Hippocampal formation (tissue), 2 donors: ENCODE measurements at regions not wholly inside any gene's neighbourhood (a gene's known extent, or its start where the extent isn't known, plus 50 kb on each side); places are given as distances from the start of the nearest gene placed in this dataset.
"Not testable (repeated sequence)": the region's sequence is repeated elsewhere in the genome, so short reads cannot be mapped to it uniquely, and the experiment has no call there.

ENCODE experiments used
- DNase-seq, 2 donors: peaks; one replicate each; lab custom pipeline; 2025; lab: John Stamatoyannopoulos, UW

GRCh38 chr1:233473549-233474204 is 140.2 kb upstream of the KCNK1 start:
- no peak for DNase-seq

DNA sequence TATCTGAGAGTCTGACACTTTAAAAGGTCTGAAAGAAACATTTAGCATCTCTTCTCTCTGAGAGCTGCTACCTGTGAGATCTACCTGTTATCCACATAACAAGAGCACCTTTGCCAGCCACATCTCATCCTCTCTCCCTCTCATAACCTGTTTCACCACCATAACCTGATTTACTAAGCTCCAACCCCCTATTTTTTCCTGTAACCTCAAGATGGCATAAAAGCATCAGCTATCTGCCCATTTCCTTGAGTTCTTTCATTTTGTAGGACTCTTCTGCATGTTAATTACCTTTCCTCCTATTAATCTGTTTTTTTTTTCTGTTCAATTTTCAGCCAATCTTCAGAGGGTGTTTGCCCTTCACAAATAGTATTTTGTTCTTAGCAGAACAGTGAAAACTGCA is 136.5 kb upstream of the KCNK1 start:
- DNase-seq, result peak in 1 of 2 donors; percentile 12

DNA sequence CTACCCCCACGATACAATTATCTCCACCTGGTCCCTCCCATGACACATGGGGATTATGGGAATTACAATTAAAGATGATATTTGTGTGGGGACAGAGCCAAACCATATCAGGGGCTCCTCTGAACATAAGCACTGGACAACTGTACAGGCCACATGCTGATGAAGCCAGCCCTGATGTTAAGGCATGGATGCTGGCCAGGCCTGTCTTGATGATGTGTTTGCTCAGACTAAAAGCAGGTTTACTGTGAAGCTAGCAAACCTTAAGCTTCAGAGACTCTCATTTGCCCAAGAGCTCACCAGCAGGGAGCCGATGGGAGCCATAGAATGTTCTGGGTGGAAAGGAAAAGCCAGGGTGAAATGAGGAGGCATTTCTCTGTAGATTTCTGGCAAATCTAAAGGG is 135.3 kb upstream of the KCNK1 start:
- DNase-seq, result no peak

- DNase-seq, result no peak
Observed at GRCh38 chr1:233479110-233479890, 134.6 kb upstream of the KCNK1 start.

DNA sequence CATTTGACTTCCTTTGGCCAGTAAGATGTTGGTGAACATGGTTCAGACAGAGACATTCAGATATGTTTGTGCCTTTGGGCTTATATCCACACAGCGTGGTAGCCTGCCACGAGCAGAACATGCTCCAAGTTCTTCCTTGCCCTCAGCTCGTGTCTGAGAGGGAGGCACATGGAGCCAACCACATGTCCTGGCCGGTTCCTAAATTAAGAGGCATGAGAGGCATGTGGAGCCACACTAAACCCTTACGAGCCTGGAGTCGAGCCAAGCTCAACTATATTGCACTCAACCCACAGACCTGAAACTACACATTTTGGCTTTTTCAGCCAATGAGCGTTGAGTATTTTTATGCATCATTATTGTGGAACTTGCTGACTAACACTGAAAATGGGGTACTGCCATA is 133.7 kb upstream of the KCNK1 start:
- DNase-seq, result no peak

- no peak for DNase-seq
Observed at GRCh38 chr1:233482388-233482787, 131.5 kb upstream of the KCNK1 start.

GRCh38 chr1:233485385-233485784 is 128.5 kb upstream of the KCNK1 start:
- DNase-seq, result no peak

GRCh38 chr1:233485809-233486398 is 128.0 kb upstream of the KCNK1 start:
- DNase-seq, result no peak

DNA sequence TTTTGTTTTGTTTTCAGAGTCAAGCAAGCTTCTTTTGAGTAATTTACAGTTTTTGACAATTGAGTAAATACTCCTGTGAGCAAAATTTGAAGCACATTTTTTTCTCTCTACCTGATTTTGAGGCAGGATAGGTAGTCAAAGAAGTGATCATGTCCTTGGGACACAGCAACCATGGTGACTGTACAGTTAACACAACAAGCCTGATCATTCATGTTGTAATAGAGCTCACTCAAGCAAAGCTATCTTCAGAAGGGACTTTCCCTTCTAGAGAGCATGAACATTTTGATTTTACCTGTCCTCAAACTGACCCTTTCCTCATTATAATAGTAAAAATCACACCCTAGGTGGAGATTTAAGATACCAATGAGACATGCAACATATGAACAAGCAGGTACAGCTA is 126.5 kb upstream of the KCNK1 start:
- no peak for DNase-seq

GRCh38 chr1:233489411-233489810 is 124.5 kb upstream of the KCNK1 start:
- no peak for DNase-seq

DNA sequence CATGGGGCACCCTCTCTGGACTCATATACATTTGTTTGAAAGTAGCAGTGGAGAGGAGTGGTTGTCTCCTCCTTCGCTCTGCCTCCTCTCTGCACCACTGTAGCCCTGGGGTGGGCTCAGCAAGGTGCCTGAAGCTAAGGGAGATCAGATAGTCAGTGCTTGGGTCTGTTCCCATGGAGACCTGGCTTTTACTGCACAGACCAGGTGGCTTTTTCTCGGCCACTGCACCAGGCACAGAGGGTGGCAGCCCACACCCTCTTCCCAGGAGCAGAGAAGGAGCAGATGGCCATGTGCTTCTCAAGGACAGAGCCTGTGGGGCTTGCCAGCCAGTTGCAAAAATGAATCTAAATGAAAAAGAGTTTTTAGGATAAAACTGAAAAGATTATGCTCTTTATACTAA is 123.4 kb upstream of the KCNK1 start:
- no peak for DNase-seq

DNA sequence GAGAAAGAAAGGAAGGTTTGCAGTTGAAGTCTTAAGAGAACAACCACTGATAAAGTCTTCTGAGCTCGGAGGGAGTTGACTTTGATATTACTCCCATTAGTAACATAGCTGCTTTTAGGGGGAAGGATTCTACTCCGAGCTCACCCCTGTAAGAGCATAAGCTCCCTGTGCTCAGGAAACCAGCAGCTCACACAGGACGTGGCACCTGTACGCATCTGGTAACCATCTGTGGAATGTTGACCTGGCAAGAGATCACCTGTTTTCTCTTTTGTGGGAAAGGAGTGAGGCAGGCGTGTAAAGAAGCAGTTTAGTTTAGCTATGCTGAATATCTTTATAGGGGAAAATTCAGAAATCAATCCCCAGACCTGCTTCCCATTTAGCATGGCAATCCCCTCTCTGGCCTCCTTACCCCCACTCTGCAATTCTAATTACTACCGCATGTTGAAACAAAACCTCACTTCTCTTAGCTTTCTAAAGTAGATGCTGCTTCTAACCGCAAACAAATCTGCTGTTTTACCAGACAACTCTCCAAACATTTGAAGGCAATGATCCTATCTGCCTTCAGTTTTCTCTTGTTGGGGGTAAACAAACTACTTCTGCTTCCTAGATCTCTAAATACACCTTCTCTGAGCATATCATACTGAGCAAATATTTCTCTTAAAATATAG is 121.8 kb upstream of the KCNK1 start:
- no peak for DNase-seq

DNA sequence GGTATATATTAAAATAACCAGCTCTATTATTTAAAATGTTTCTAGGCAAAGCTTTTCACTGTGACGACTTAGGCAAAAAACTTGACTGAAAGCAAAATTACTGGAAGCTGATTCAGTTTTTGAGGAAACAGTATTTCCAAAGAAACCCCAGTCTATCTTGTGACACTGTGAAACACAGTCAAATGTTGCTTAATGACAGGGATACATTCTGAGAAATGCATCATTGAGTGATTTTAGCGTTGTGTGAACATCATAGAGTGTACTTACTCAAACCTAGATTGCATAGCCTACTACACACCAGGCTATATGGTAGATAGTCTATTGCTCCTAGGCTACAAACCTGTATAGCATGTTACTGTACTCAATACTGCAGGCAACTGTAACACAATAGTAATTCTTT is 116.9 kb upstream of the KCNK1 start:
- DNase-seq, result no peak

DNA sequence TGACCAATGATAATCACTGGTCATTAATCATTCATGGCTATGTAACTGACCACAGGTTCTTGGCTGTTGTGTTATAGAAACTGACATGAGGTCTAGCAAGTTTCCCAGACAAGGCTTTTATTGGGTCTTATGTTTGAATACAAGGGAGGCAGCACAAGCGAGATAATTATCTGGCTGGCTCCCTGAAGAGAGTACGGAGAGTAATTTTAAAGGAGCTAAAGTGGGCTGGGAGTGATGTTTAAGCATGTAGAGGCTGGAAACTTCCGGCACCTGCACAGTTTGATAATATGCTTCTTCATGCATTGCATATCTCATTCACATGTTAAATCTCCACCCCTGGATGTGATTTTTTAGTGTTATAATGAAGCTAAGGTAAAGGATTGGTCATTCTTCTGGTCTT is 116.2 kb upstream of the KCNK1 start:
- DNase-seq, result no peak

GRCh38 chr1:233500106-233500505 is 113.8 kb upstream of the KCNK1 start:
- DNase-seq, result no peak

DNA sequence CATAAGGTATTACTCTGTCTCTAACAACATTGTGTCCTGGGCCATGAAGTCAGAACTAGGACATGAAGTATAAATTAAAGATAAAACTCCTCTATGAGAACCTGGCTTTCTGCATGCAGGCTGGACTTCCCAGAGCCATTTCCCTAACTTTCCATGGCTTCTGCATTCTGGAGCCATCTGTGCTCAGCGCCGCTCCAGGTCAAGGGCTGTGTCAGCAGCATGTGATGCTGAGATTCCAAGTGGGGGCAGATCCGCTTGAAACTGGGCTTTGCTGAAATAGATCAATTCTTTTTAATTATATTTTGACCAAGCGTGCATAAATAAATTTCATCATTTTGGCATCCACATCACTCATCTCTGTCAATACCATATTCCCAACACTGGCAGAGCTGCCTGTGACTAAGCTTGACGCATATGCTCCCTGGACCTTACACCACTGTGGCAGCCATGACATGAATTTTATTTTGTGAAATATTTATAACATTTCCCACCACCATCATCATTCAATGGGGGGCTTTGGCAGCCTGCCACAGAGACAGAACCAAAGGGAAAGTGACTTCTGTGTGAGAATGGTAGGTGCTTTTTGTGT is 110.4 kb upstream of the KCNK1 start:
- DNase-seq, result no peak

DNA sequence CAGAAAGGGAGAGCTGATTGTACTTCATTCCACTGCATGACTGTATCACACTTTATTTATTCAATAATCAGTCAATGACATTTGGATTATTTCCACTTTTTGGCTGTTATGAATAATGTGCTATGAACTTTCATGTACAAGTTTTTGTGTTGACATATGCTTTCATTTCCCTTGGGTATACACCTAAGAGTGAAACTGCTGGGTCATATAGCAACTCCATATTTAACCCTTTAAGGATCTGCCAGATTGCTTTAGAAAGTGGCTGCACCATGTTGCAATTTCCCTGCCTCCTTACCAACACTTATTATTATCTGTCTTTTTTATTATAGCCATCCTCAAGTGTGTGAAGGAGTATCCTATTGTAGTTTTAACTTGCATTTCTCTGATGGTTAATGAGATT is 108.8 kb upstream of the KCNK1 start:
- no peak for DNase-seq

DNA sequence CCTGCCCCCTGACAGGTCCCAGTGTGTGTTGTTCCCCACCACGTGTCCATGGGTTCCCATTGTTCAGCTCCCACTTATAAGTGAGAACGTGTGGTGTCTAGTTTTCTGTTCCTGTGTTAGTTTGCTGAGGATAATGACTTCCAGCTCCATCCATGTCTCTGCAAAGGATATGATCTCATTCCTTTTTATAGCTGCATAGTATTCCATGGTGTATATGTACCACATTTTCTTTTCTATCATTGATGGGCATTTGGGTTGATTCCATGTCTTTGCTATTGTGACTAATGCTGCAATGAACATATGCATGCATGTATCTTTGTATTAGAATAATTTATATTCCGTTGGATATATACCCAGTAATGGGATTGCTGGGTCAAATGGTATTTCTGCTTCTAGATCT is 108.0 kb upstream of the KCNK1 start:
- not testable (repeated sequence) for DNase-seq

- DNase-seq, result no peak
Observed at GRCh38 chr1:233509526-233509925, 104.4 kb upstream of the KCNK1 start.

- DNase-seq, result no peak
Observed at GRCh38 chr1:233512538-233512937, 101.4 kb upstream of the KCNK1 start.

DNA sequence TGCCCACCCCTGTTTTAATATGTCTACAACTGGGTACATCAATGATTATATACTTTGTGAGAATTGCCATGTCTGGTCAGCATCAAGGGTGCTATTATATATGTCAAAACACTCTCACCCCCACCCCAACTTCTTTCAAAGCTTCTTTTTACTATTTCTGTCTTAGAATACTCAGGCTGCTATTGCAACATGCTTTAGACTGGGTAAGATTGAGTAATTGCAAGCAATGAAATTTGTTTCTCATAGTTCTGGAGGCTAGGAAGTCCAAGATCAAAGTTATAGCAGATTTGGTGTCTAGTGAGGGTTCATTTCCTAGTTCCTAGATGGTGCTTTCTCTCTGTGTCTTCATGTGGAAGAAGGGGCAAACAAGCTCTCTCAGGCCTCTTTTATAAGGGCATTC is 100.5 kb upstream of the KCNK1 start:
- DNase-seq, result no peak

DNA sequence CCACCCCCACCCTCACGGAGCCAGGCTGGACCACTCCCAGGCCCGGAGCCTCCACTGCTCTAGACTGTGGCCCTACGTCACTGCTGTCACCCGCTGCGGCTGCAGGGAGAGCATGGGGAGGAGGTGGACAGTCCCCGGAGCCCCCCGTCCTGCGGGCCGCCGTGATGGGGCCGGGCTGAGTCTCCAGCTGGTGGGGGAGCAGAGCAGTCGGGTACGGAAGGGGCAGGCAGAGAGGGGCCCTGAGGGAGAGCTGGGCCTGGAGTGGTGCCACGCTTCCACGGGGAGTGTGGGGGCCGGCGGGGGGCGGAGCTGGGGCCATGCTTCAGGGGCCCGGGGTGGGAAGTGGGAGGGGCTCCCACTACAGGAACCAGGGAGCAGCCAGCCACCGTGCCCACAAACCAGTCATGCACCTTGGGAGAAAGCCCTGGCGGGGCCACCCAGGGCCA is 98.9 kb upstream of the KCNK1 start:
- DNase-seq, result no peak
